Astrocyte (in vitro differentiated cells and primary cell): ENCODE measurements at regions not wholly inside any gene's neighbourhood (a gene's known extent, or its start where the extent isn't known, plus 50 kb on each side); places are given as distances from the start of the nearest gene placed in this dataset.

Source experiments
- DNase-seq: peaks from one replicate; pipeline ENCODE4 v3.0.0-alpha.2; 2010; ENCODE audit warnings: low read depth
- FAIRE-seq: peaks from 2 replicates; lab custom pipeline; 2011; peaks lifted over from hg19 to GRCh38; lab: Jason Lieb, UNC
- H2AFZ ChIP-seq: 2 replicates; pipeline ENCODE4 v1.6.0; 2012; ENCODE audit warnings: low read depth, low read length, inconsistent platforms
- H3K27ac ChIP-seq: 2 replicates; pipeline ENCODE4 v1.5.1; 2011; ENCODE audit warnings: low read depth, low read length, inconsistent platforms
- H3K27me3 ChIP-seq: 2 replicates; pipeline ENCODE4 v1.6.0; 2011; ENCODE audit warnings: low read length, inconsistent platforms; ENCODE audit not compliant: insufficient read depth
- H3K36me3 ChIP-seq: 2 replicates; pipeline ENCODE4 v1.5.1; 2011; ENCODE audit warnings: low read length, inconsistent platforms; ENCODE audit not compliant: insufficient read depth
- H3K4me1 ChIP-seq: 2 replicates; pipeline ENCODE4 v1.5.1; 2011; ENCODE audit warnings: low read length, inconsistent platforms; ENCODE audit not compliant: insufficient read depth
- H3K4me2 ChIP-seq: 2 replicates; pipeline ENCODE4 v1.6.0; 2012; ENCODE audit warnings: low read length, inconsistent platforms
- H3K4me3 ChIP-seq: 2 replicates; pipeline ENCODE4 v1.5.1; 2011; ENCODE audit warnings: low read depth, mild to moderate bottlenecking, low read length, inconsistent platforms; ENCODE audit not compliant: insufficient read depth
- H3K79me2 ChIP-seq: 2 replicates; pipeline ENCODE4 v1.6.0; 2012; ENCODE audit warnings: mild to moderate bottlenecking, low read length, inconsistent platforms; ENCODE audit not compliant: insufficient read depth
- H3K9ac ChIP-seq: 2 replicates; pipeline ENCODE4 v1.6.0; 2012; ENCODE audit warnings: mild to moderate bottlenecking, low read length, inconsistent platforms
- H3K9me3 ChIP-seq: 2 replicates; pipeline ENCODE4 v1.5.1; 2012; ENCODE audit warnings: low read depth, mild to moderate bottlenecking, low read length, inconsistent platforms; ENCODE audit not compliant: insufficient read depth
- H4K20me1 ChIP-seq: 2 replicates; pipeline ENCODE4 v1.6.0; 2012; ENCODE audit warnings: low read length, inconsistent platforms; ENCODE audit not compliant: insufficient read depth
- H3K27ac Mint-ChIP-seq: one replicate; pipeline ENCODE4 v1.8.0; 2021; ENCODE audit warnings: mild to moderate bottlenecking, mixed read lengths; ENCODE audit not compliant: unreplicated experiment
- H3K27me3 Mint-ChIP-seq: one replicate; pipeline ENCODE4 v1.8.0; 2021; ENCODE audit warnings: low read depth, mixed read lengths; ENCODE audit not compliant: unreplicated experiment
- H3K36me3 Mint-ChIP-seq: one replicate; pipeline ENCODE4 v1.8.0; 2021; ENCODE audit warnings: low read depth, mixed read lengths; ENCODE audit not compliant: unreplicated experiment
- H3K4me1 Mint-ChIP-seq: one replicate; pipeline ENCODE4 v1.8.0; 2021; ENCODE audit warnings: low read depth, mixed read lengths; ENCODE audit not compliant: unreplicated experiment
- H3K4me3 Mint-ChIP-seq: one replicate; pipeline ENCODE4 v1.8.0; 2021; ENCODE audit warnings: mild to moderate bottlenecking, moderate library complexity, mixed read lengths; ENCODE audit not compliant: unreplicated experiment
- H3K9me3 Mint-ChIP-seq: one replicate; pipeline ENCODE4 v1.8.0; 2021; ENCODE audit warnings: mild to moderate bottlenecking, mixed read lengths; ENCODE audit not compliant: unreplicated experiment
- CTCF ChIP-seq: IDR thresholded peaks from 2 replicates; pipeline ENCODE4 v1.5.1; 2011; ENCODE audit warnings: low read depth, mild to moderate bottlenecking, inconsistent platforms, low read length, moderate library complexity; ENCODE audit not compliant: insufficient read depth
- EZH2 ChIP-seq: IDR thresholded peaks from 2 replicates; pipeline ENCODE4 v1.6.1; 2012; ENCODE audit warnings: mild to moderate bottlenecking, low read length, inconsistent platforms; ENCODE audit not compliant: insufficient read depth

GRCh38 chr18:73735836-73736235, 411.8 kb downstream of the FBXO15 start:
- Histone ChIP-seq H4K20me1 (no peaks in the 10 kb centered on the region), H3K79me2 (no peaks in the 10 kb centered on the region), H2AFZ (no peak overlapping the region), H3K9me3 (no peaks in the 10 kb centered on the region), H3K27ac (no peak overlapping the region), H3K4me2 (no peak overlapping the region), H3K27me3 (no peaks in the 10 kb centered on the region), H3K4me1 (peaks cover 14% of the 10 kb centered on the region), H3K9ac (no peak overlapping the region), H3K36me3 (no peaks in the 10 kb centered on the region), H3K4me3 (no peak overlapping the region)
- Mint-ChIP-seq H3K4me1 (peaks cover 2% of the 10 kb centered on the region), H3K27me3 (no peaks in the 10 kb centered on the region), H3K9me3 (peaks cover 2% of the 10 kb centered on the region), H3K4me3 (no peak overlapping the region), H3K36me3 (no peaks in the 10 kb centered on the region), H3K27ac (no peak overlapping the region)
- FAIRE-seq, result no peak
- TF ChIP-seq CTCF, result no peak
- DNase-seq, result no peak

- H3K9me3 Mint-ChIP-seq, result peaks cover 2% of the 10 kb centered on the region
- no peaks in the 10 kb centered on the region for H3K36me3 Mint-ChIP-seq
- no peak overlapping the region for H3K4me2 ChIP-seq
- H3K36me3 ChIP-seq, result no peaks in the 10 kb centered on the region
- peaks cover 2% of the 10 kb centered on the region for H3K4me1 ChIP-seq
- H3K4me3 Mint-ChIP-seq, result no peak overlapping the region
- no peak overlapping the region for H2AFZ ChIP-seq
- no peak overlapping the region for H3K27ac ChIP-seq
- H3K27me3 ChIP-seq, result no peaks in the 10 kb centered on the region
- peak; percentile 17 for DNase-seq
- FAIRE-seq, result no peak
- no peaks in the 10 kb centered on the region for H4K20me1 ChIP-seq
- no peak overlapping the region for H3K4me3 ChIP-seq
- no peak overlapping the region for H3K9ac ChIP-seq
- H3K9me3 ChIP-seq, result no peaks in the 10 kb centered on the region
- no peak for TF ChIP-seq CTCF
- no peak for TF ChIP-seq EZH2
- H3K27ac Mint-ChIP-seq, result no peak overlapping the region
- peaks cover 4% of the 10 kb centered on the region for H3K27me3 Mint-ChIP-seq
- H3K79me2 ChIP-seq, result no peaks in the 10 kb centered on the region
- peaks cover 2% of the 10 kb centered on the region for H3K4me1 Mint-ChIP-seq
These were observed 413.8 kb downstream of the FBXO15 start for GRCh38 chr18:73733806-73734314.

GRCh38 chr18:73733376-73733775, 414.3 kb downstream of the FBXO15 start:
- DNase-seq (no peak), FAIRE-seq (no peak)
- Histone ChIP-seq H3K4me1 (no peaks in the 10 kb centered on the region), H3K9ac (no peak overlapping the region), H3K9me3 (no peaks in the 10 kb centered on the region), H4K20me1 (no peaks in the 10 kb centered on the region), H3K27me3 (no peaks in the 10 kb centered on the region), H3K27ac (no peak overlapping the region), H3K4me3 (no peak overlapping the region), H3K36me3 (no peaks in the 10 kb centered on the region), H3K4me2 (no peak overlapping the region), H3K79me2 (no peaks in the 10 kb centered on the region), H2AFZ (no peak overlapping the region)
- no peak overlapping the region for H3K27ac Mint-ChIP-seq
- H3K4me1 Mint-ChIP-seq, result peaks cover 2% of the 10 kb centered on the region
- no peak for TF ChIP-seq EZH2
- TF ChIP-seq CTCF, result no peak
- no peaks in the 10 kb centered on the region for H3K36me3 Mint-ChIP-seq
- H3K9me3 Mint-ChIP-seq, result peaks cover 2% of the 10 kb centered on the region
- H3K27me3 Mint-ChIP-seq, result peaks cover 4% of the 10 kb centered on the region
- no peak overlapping the region for H3K4me3 Mint-ChIP-seq
